ENCODE measurements at regions not wholly inside any gene's neighbourhood (a gene's known extent, or its start where the extent isn't known, plus 50 kb on each side); places are given as distances from the start of the nearest gene placed in this dataset.

GRCh38 chr9:88773126-88773525, 218.1 kb upstream of the S1PR3 start:
- no peak overlapping the region for H3K4me3 ChIP-seq (replicated peaks; ENCODE audit: low read depth, low read length)
- no peak for DNase-seq (ENCODE audit: extremely low read depth, low read depth)

GRCh38 chr9:88773627-88774244, 217.5 kb upstream of the S1PR3 start:
- H3K4me3 ChIP-seq (replicated peaks; ENCODE audit: low read depth, low read length) = no peak overlapping the region
- DNase-seq (ENCODE audit: extremely low read depth, low read depth) = no peak
- no peak for TF ChIP-seq CTCF (IDR thresholded peaks at IDR 0.05; ENCODE audit: low read depth, low read length, missing control alignments)

More at GRCh38 chr9:88773126-88773525, 218.1 kb upstream of the S1PR3 start:
- TF ChIP-seq CTCF (IDR thresholded peaks at IDR 0.05; ENCODE audit: low read depth, low read length, missing control alignments) = no peak

GRCh38 chr9:88775037-88775471, 216.2 kb upstream of the S1PR3 start:
- H3K4me3 ChIP-seq (replicated peaks; ENCODE audit: low read depth, low read length) = no peak overlapping the region
- no peak for DNase-seq (ENCODE audit: extremely low read depth, low read depth)
- TF ChIP-seq CTCF (IDR thresholded peaks at IDR 0.05; ENCODE audit: low read depth, low read length, missing control alignments) = no peak

- DNase-seq (ENCODE audit: extremely low read depth, low read depth) = no peak
- H3K4me3 ChIP-seq (replicated peaks; ENCODE audit: low read depth, low read length) = no peak overlapping the region
- no peak for TF ChIP-seq CTCF (IDR thresholded peaks at IDR 0.05; ENCODE audit: low read depth, low read length, missing control alignments)
Measured at GRCh38 chr9:88775559-88775958, 215.7 kb upstream of the S1PR3 start.

GRCh38 chr9:88775966-88776365, 215.3 kb upstream of the S1PR3 start:
- H3K4me3 ChIP-seq (replicated peaks; ENCODE audit: low read depth, low read length) = no peak overlapping the region
- no peak for DNase-seq (ENCODE audit: extremely low read depth, low read depth)
- no peak for TF ChIP-seq CTCF (IDR thresholded peaks at IDR 0.05; ENCODE audit: low read depth, low read length, missing control alignments)

- DNase-seq (ENCODE audit: extremely low read depth, low read depth) = peak; percentile 52
- no peak overlapping the region for H3K4me3 ChIP-seq (replicated peaks; ENCODE audit: low read depth, low read length)
- TF ChIP-seq CTCF (IDR thresholded peaks at IDR 0.05; ENCODE audit: low read depth, low read length, missing control alignments) = no peak
Measured at GRCh38 chr9:88776717-88777497, 214.4 kb upstream of the S1PR3 start.

All from HFF-Myc (cell line).